Body of pancreas (tissue), 4 donors: ENCODE measurements at regions not wholly inside any gene's neighbourhood (a gene's known extent, or its start where the extent isn't known, plus 50 kb on each side); places are given as distances from the start of the nearest gene placed in this dataset.

Experiments used
- ATAC-seq: fragments of 150-250 bp; one replicate; pipeline ENCODE4 v1.9.1; 2016
- DNase-seq, 4 donors: peaks; one replicate each; pipeline ENCODE4 v3.0.0-alpha.2; 2019
- H3K27ac ChIP-seq, 4 donors: fragments of 200-600 bp; sonication (generic); 1 replicate in 3 of 4; 2 replicates in 1 of 4; pipeline versions ENCODE4 v1.5.1 to v1.6.1; 2016 to 2019; ENCODE audit warnings: mild to moderate bottlenecking in 1 of 4, mixed read lengths in 1 of 4, moderate library complexity in 1 of 4
- H3K27me3 ChIP-seq, 2 donors: fragments of 200-600 bp; sonication (generic); one replicate each; pipeline ENCODE4 v1.6.0; 2016; ENCODE audit warnings: mild to moderate bottlenecking in 1 of 2
- H3K36me3 ChIP-seq, 2 donors: fragments of 200-600 bp; sonication (generic); replicated peaks in 1 of 2; 2 replicates each; pipeline ENCODE4 v1.5.1; 2016; ENCODE audit warnings: low read depth in 2 of 2; ENCODE audit not compliant: insufficient read depth in 1 of 2
- H3K4me1 ChIP-seq: fragments of 200-600 bp; sonication (generic); one replicate; pipeline ENCODE4 v1.6.0; 2016
- H3K4me3 ChIP-seq, 2 donors: fragments of 200-600 bp; sonication (generic); 1 replicate in 1 of 2; 2 replicates in 1 of 2; pipeline ENCODE4 v1.5.1; 2016 to 2019
- H3K9me3 ChIP-seq, 3 donors: fragments of 200-600 bp; sonication (generic); 1 replicate in 2 of 3; 2 replicates in 1 of 3; pipeline ENCODE4 v1.5.1; 2016
- CTCF ChIP-seq, 7 experiments: fragments of 450-650 bp in 4 of 7; fragments of 200-600 bp in 3 of 7; sonication (generic) in 3 of 7; IDR thresholded peaks; one replicate each; pipeline ENCODE4 v1.5.1; 2016 to 2019; ENCODE audit warnings: antibody characterized with exemption in 7 of 7
- POLR2A ChIP-seq, 3 donors: fragments of 450-650 bp; IDR thresholded peaks; one replicate each; pipeline ENCODE4 v1.6.1; 2016; ENCODE audit warnings: antibody characterized with exemption in 3 of 3, mild to moderate bottlenecking in 2 of 3
- WGBS, 2 donors: methylation state at CpG; one replicate each; pipeline ENCODE4 v1.1.5; 2017; 5-methylcytosine and 5-hydroxymethylcytosine counted together
- intact Hi-C: fragments of 100-400 bp; cut with DNase I; formaldehyde crosslinking; loops from one replicate; pipeline ENCODE4 v1.15.1; 2023

- 72 to 73% methylated on average over 1 of the region's 1 CpG for WGBS, 2 donors
- no peak for ATAC-seq
- DNase-seq, result no peak
- no peaks in the 10 kb centered on the region for H3K9me3 ChIP-seq
- no peak overlapping the region for H3K4me3 ChIP-seq
- no peak overlapping the region for H3K27ac ChIP-seq
- TF ChIP-seq POLR2A (IDR thresholded peaks at IDR 0.05) (no peak), CTCF (IDR thresholded peaks at IDR 0.05) (no peak)
- no peaks in the 10 kb centered on the region for H3K4me1 ChIP-seq
- H3K36me3 ChIP-seq, result no peaks in the 10 kb centered on the region
- intact Hi-C loops, result no loop called here
- H3K27me3 ChIP-seq, result no peaks in the 10 kb centered on the region
These were observed 274.9 kb upstream of the MGAT4C start for GRCh38 chr12:86530996-86531655.

- H3K4me1 ChIP-seq, result no peaks in the 10 kb centered on the region
- H3K27me3 ChIP-seq, result no peaks in the 10 kb centered on the region
- DNase-seq (no peak), ATAC-seq (no peak)
- peaks cover 0 to 5% (median 0%) of the 10 kb centered on the region in 3 donors for H3K9me3 ChIP-seq
- TF ChIP-seq CTCF (IDR thresholded peaks at IDR 0.05), result no peak
- WGBS, 2 donors, result 81 to 94% methylated on average over 4 of the region's 4 CpGs
- intact Hi-C loops, result no loop called here
- no peaks in the 10 kb centered on the region for H3K36me3 ChIP-seq
- H3K4me3 ChIP-seq, result no peak overlapping the region
- H3K27ac ChIP-seq, result no peak overlapping the region
These were observed 269.9 kb upstream of the MGAT4C start for GRCh38 chr12:86526060-86526595.

- intact Hi-C loops, result no loop called here
- Histone ChIP-seq H3K4me1 (no peaks in the 10 kb centered on the region), H3K4me3 (no peak overlapping the region), H3K9me3 (peaks cover 0 to 5% (median 0%) of the 10 kb centered on the region in 3 donors), H3K27ac (no peak overlapping the region), H3K36me3 (no peaks in the 10 kb centered on the region), H3K27me3 (no peaks in the 10 kb centered on the region)
- no peak for DNase-seq
- TF ChIP-seq POLR2A (IDR thresholded peaks at IDR 0.05), result no peak
- no peak for TF ChIP-seq CTCF (IDR thresholded peaks at IDR 0.05)
- no peak for ATAC-seq
- 69 to 89% methylated on average over 3 of the region's 3 CpGs for WGBS, 2 donors
These were observed 267.7 kb upstream of the MGAT4C start for GRCh38 chr12:86523844-86524243.

- TF ChIP-seq CTCF (IDR thresholded peaks at IDR 0.05), result no peak
- TF ChIP-seq POLR2A (IDR thresholded peaks at IDR 0.05), result no peak
- Histone ChIP-seq H3K4me1 (no peaks in the 10 kb centered on the region), H3K9me3 (peaks cover 0 to 5% (median 0%) of the 10 kb centered on the region in 3 donors), H3K27ac (no peak overlapping the region), H3K36me3 (no peaks in the 10 kb centered on the region), H3K4me3 (no peak overlapping the region), H3K27me3 (no peaks in the 10 kb centered on the region)
- intact Hi-C loops, result no loop called here
- DNase-seq, result no peak
- WGBS, 2 donors, result 48 to 71% methylated on average over 1 of the region's 1 CpG
- ATAC-seq, result no peak
These were observed 265.7 kb upstream of the MGAT4C start for GRCh38 chr12:86521870-86522269.

- WGBS, 2 donors, result 59 to 63% methylated on average over 2 of the region's 2 CpGs
- TF ChIP-seq POLR2A (IDR thresholded peaks at IDR 0.05) (no peak), CTCF (IDR thresholded peaks at IDR 0.05) (no peak)
- H3K9me3 ChIP-seq, result no peaks in the 10 kb centered on the region
- no peaks in the 10 kb centered on the region for H3K36me3 ChIP-seq
- no peak overlapping the region for H3K27ac ChIP-seq
- intact Hi-C loops, result no loop called here
- no peak for ATAC-seq
- H3K4me1 ChIP-seq, result no peaks in the 10 kb centered on the region
- H3K27me3 ChIP-seq, result no peaks in the 10 kb centered on the region
- DNase-seq, result no peak
- H3K4me3 ChIP-seq, result no peak overlapping the region
These were observed 257.0 kb upstream of the MGAT4C start for GRCh38 chr12:86513226-86513625.
